AML-193 (cell line): ENCODE measurements at regions not wholly inside any gene's neighbourhood (a gene's known extent, or its start where the extent isn't known, plus 50 kb on each side); places are given as distances from the start of the nearest gene placed in this dataset.

Experiments used
- DNase-seq, 2 experiments: peaks; one replicate each; lab custom pipeline; 2025; lab: John Stamatoyannopoulos, UW

GRCh38 chr13:111925146-111925875, 141.6 kb upstream of the SOX1 start:
- DNase-seq: no peak

DNA sequence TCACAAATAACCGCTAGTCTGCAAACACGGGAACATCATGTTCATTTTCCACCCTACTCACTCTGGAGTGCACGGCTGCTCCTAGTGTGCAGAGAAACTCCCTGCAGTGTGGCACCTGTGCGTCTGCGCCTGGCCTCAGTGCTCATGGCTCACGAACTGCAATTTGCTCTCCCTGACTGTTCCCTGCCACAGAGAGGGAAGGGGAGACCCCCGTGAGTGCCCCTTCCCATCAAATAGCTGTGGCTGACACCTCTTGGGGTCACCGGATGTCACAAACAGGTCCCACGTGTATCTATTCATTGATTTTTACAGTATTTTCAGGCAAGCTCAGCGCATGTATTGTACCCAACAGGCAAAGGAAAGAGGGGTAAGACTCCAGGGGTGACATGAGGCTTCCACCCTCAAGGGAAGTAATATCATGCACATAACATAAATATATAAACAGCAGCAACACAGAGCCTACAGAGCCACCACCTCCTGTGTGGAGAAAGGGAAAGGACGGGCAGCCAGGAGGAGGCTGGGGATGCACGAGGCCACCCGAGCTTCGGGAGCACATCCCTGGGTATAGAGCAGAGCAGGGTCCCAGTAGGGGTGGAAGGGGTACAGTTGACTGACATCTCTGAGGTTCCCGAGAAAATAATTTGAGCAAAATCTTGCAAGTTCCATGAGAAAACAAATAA, 140.3 kb upstream of the SOX1 start:
- no peak for DNase-seq

GRCh38 chr13:111927181-111927540, 139.8 kb upstream of the SOX1 start:
- no peak for DNase-seq

- DNase-seq: no peak
Observed at GRCh38 chr13:111929036-111929616, 137.8 kb upstream of the SOX1 start.

- DNase-seq: no peak
Observed at GRCh38 chr13:111936267-111936925, 130.6 kb upstream of the SOX1 start.

- no peak for DNase-seq
Observed at GRCh38 chr13:111937777-111938311, 129.1 kb upstream of the SOX1 start.

DNA sequence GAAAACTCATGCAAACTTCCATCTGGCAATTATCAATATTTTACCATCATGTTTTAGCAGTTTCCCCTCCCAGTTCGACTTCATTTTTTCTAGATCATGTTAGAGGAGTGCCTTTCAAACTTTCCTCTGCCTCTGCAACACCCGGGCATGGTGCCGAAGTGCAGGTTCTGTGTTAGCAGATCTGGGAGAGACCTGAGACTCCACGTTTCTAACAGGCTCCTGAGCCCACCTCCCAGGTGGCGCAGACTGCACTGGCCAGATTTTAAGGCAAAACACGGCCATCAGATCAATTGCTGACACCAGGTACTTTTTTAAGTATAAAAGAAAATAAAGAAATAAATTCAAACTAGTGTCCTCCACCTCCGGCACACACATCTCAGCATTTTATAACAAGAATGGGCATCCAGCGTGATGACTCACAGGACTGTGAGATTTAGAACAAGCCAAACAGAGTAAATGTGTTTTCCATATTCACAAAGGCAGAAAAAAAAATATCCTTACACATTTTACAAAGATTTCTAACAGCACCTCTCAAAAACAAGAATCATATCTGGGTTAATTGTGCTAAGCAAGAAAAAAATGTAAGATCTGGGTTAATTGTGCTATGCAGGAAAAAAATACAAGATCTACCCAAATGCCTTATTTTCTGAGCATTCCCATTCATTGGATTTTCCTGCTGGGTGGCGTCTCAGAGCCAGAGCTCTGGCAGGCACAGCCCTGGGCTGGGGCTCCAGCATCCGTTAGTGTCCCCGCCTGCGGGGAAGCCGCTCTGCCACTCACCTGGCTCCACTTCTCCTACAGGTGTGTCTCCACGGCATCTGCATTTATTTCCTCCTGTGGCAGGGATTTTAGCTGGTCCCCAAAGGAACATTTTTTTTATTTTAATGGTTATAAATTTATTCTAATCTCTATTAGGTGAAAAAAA, 127.9 kb upstream of the SOX1 start:
- DNase-seq: no peak

- DNase-seq: no peak
Observed at GRCh38 chr13:111939666-111940278, 127.2 kb upstream of the SOX1 start.

GRCh38 chr13:111940892-111941291, 126.1 kb upstream of the SOX1 start:
- no peak for DNase-seq

- DNase-seq: no peak
Observed at GRCh38 chr13:111941845-111942447, 125.0 kb upstream of the SOX1 start.

DNA sequence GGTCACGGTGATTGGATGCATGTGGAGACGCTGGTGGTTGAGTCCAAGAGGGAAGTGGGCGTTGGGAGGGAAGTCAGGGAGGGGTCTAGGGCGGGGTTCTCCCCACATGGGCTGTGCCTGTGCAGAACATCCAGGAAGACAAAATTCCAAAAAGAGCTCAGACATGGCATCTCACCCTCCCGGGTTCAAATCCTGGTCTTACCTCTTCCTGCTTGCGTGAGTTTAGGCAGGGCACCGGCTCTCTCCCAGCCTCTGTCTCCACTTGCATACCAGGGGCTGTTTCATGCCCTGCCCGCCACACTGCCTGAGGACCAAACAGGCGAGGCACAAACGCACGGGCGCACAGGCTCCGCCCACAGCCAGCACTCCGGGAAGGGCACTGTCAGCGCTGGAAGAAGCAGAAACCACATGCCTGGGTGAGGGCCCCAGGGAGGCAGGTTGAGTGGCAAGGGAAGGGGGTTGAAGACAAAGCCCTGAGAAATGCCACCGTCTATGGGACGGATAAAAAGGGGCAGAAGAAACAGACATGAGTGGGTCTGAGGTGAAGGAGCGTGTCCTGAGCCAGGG, 123.6 kb upstream of the SOX1 start:
- no peak for DNase-seq

DNA sequence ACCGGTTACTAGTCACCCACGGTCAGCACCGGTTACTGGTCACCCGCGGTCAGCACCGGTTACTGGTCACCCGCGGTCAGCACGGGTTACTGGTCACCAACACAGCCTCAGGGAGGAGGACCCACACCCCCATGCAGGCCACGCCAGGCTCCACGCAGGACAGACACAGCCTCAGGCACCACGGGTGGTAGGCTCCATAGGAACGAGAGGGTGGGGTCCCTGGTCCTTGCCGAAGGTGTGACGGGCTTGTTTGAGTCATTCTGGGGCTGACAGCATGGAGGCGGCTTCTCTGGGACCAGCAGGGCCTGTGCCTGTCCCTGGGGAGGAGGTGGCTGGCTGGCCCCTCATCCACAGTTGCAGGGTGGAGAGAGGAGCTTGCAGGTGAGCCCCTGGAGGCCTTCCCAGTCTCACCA, 122.8 kb upstream of the SOX1 start:
- DNase-seq: no peak

GRCh38 chr13:111945086-111945485, 121.9 kb upstream of the SOX1 start:
- no peak for DNase-seq

DNA sequence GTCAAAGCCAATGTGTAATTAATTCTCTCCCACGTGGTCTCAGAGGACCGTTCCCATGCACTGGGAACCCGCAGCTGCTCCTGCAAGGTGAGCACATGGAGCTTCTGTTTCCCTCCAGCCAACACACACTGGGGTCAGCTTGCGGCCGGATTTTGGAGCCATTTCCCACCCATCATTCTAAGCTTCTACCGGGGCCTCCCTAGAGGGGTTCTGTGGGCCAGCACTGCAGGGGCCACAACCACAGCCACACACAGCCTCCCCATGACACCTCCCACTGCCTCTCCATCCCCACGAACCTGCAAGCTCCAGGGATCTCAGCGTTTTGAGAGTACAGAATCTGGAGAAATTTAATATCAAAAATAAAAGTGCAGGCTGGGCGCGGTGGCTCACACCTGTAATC, 120.7 kb upstream of the SOX1 start:
- DNase-seq: no peak

DNA sequence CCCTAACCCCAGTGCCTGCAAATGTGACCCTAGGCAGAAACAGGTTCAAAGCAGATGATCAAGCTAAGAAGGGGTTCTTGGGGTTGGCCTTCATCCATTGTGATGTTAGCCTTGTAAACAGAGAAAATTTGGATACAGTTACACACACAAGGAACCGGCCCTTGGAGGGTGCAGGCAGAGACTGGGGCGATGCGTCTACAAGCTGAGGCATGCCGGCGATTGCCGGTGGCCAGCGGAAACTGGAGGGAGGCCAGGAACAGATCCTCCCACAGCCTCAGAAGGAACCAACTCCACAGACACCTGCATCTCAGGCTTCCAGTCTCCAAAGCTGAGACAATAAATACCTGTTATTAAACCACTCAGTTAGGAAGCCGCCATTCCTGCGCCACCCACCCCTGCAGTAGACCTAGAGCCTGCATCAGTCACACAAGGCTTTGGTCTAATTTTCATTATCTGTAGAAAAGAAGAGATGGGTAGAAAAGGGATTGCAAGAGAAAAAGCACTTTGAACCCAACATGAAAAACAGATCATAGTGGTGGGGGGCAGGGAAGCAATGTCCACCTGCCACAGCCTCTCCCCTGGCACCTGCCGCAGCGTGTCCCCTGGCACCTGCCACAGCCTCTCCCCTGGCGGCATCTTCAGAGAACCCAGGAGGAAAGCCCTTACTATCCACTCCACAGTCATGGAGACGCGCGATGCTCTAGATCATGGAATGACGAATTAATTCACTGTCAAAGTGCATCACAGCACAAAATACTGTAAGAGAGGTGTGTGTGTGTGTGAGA, 119.7 kb upstream of the SOX1 start:
- DNase-seq: no peak

GRCh38 chr13:111947876-111948275, 119.1 kb upstream of the SOX1 start:
- DNase-seq: no peak

- no peak for DNase-seq
Observed at GRCh38 chr13:111948281-111948680, 118.7 kb upstream of the SOX1 start.

DNA sequence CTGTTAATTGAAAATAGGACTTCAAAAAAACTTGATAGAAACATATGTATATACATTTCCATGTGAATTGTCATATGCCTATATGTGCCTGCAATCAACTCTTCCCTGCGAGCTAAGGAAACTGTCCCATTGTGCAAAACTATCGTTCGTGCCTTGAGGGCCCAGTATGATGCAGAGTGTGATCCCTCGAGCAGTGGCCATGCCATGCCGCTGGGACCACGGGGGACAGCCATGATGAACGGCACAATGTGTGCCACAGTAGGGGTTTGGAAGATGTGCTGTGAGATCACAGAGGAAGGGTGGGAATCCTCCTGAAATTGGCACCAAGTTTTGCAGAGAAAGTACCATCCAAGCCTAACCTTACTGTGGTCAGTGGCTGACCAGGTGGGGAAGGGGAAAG, 118.1 kb upstream of the SOX1 start:
- no peak for DNase-seq

GRCh38 chr13:111949311-111949710, 117.6 kb upstream of the SOX1 start:
- DNase-seq: no peak

GRCh38 chr13:111950697-111951096, 116.3 kb upstream of the SOX1 start:
- DNase-seq: no peak
